ENCODE measurements at regions not wholly inside any gene's neighbourhood (a gene's known extent, or its start where the extent isn't known, plus 50 kb on each side); places are given as distances from the start of the nearest gene placed in this dataset.

GRCh38 chr7:20007510-20007909 lies 209.7 kb downstream of the MACC1 start:
- no peaks in the 10 kb centered on the region for H3K9me3 Mint-ChIP-seq (ENCODE audit: low read depth)
- TF ChIP-seq, protein P1, sequence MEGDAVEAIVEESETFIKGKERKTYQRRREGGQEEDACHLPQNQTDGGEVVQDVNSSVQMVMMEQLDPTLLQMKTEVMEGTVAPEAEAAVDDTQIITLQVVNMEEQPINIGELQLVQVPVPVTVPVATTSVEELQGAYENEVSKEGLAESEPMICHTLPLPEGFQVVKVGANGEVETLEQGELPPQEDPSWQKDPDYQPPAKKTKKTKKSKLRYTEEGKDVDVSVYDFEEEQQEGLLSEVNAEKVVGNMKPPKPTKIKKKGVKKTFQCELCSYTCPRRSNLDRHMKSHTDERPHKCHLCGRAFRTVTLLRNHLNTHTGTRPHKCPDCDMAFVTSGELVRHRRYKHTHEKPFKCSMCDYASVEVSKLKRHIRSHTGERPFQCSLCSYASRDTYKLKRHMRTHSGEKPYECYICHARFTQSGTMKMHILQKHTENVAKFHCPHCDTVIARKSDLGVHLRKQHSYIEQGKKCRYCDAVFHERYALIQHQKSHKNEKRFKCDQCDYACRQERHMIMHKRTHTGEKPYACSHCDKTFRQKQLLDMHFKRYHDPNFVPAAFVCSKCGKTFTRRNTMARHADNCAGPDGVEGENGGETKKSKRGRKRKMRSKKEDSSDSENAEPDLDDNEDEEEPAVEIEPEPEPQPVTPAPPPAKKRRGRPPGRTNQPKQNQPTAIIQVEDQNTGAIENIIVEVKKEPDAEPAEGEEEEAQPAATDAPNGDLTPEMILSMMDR (IDR thresholded peaks at IDR 0.05; ENCODE audit: unreplicated experiment): no peak
- no peaks in the 10 kb centered on the region for H3K36me3 Mint-ChIP-seq (ENCODE audit: insufficient read depth)
- H3K4me3 Mint-ChIP-seq (ENCODE audit: low read depth): no peak overlapping the region
- H3K4me1 Mint-ChIP-seq (ENCODE audit: low read depth): no peaks in the 10 kb centered on the region
- H3K27me3 Mint-ChIP-seq: no peaks in the 10 kb centered on the region
- no peak for DNase-seq (ENCODE audit: low spot score, unreplicated experiment)
- no peak overlapping the region for H3K27ac Mint-ChIP-seq

DNA sequence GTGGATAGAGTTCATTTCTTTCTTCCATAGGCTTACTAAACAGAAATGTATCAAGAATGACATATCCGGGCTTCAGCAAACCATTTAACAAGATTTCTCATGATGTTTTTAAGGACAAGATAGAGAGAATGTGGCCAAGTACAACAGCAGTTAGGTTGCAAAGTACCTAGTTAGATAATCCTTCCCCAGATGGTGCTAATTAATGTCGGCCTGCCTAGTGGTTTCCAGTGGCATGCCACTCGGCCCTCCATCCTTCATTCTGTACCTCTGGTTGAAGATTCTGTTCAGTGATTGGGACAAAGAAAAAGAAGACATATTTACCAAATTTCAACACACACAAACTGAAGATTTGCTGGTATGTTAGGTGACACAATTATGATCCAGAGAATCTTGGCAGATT lies 212.1 kb downstream of the MACC1 start:
- no peak overlapping the region for H3K27ac Mint-ChIP-seq
- H3K36me3 Mint-ChIP-seq (ENCODE audit: insufficient read depth): no peaks in the 10 kb centered on the region
- no peaks in the 10 kb centered on the region for H3K27me3 Mint-ChIP-seq
- no peak overlapping the region for H3K4me3 Mint-ChIP-seq (ENCODE audit: low read depth)
- TF ChIP-seq, protein P1 (IDR thresholded peaks at IDR 0.05; ENCODE audit: unreplicated experiment): no peak
- H3K4me1 Mint-ChIP-seq (ENCODE audit: low read depth): no peaks in the 10 kb centered on the region
- DNase-seq (ENCODE audit: low spot score, unreplicated experiment): no peak
- no peaks in the 10 kb centered on the region for H3K9me3 Mint-ChIP-seq (ENCODE audit: low read depth)

GRCh38 chr7:19999681-20000080 lies 217.5 kb downstream of the MACC1 start:
- H3K27me3 Mint-ChIP-seq: no peaks in the 10 kb centered on the region
- H3K36me3 Mint-ChIP-seq (ENCODE audit: insufficient read depth): no peaks in the 10 kb centered on the region
- TF ChIP-seq, protein P1 (IDR thresholded peaks at IDR 0.05; ENCODE audit: unreplicated experiment): no peak
- DNase-seq (ENCODE audit: low spot score, unreplicated experiment): no peak
- peaks cover 4% of the 10 kb centered on the region for H3K4me1 Mint-ChIP-seq (ENCODE audit: low read depth)
- no peaks in the 10 kb centered on the region for H3K9me3 Mint-ChIP-seq (ENCODE audit: low read depth)
- H3K27ac Mint-ChIP-seq: no peak overlapping the region
- no peak overlapping the region for H3K4me3 Mint-ChIP-seq (ENCODE audit: low read depth)

- Mint-ChIP-seq H3K4me1 (ENCODE audit: low read depth) (peaks cover 5% of the 10 kb centered on the region), H3K4me3 (ENCODE audit: low read depth) (no peak overlapping the region), H3K27me3 (no peaks in the 10 kb centered on the region), H3K9me3 (ENCODE audit: low read depth) (peaks cover 16% of the 10 kb centered on the region), H3K27ac (no peak overlapping the region), H3K36me3 (ENCODE audit: insufficient read depth) (no peaks in the 10 kb centered on the region)
- TF ChIP-seq, protein P1 (IDR thresholded peaks at IDR 0.05; ENCODE audit: unreplicated experiment): no peak
- no peak for DNase-seq (ENCODE audit: low spot score, unreplicated experiment)
Measured at GRCh38 chr7:19991936-19992335, 218.5 kb upstream of the TMEM196 start.

GRCh38 chr7:19989906-19990305 lies 216.5 kb upstream of the TMEM196 start:
- Mint-ChIP-seq H3K9me3 (ENCODE audit: low read depth) (peaks cover 19% of the 10 kb centered on the region), H3K4me3 (ENCODE audit: low read depth) (no peak overlapping the region), H3K36me3 (ENCODE audit: insufficient read depth) (no peaks in the 10 kb centered on the region), H3K27me3 (no peaks in the 10 kb centered on the region), H3K4me1 (ENCODE audit: low read depth) (peaks cover 1% of the 10 kb centered on the region), H3K27ac (no peak overlapping the region)
- DNase-seq (ENCODE audit: low spot score, unreplicated experiment): no peak
- TF ChIP-seq, protein P1 (IDR thresholded peaks at IDR 0.05; ENCODE audit: unreplicated experiment): no peak
